ENCODE measurements at regions not wholly inside any gene's neighbourhood (a gene's known extent, or its start where the extent isn't known, plus 50 kb on each side); places are given as distances from the start of the nearest gene placed in this dataset.

DNA sequence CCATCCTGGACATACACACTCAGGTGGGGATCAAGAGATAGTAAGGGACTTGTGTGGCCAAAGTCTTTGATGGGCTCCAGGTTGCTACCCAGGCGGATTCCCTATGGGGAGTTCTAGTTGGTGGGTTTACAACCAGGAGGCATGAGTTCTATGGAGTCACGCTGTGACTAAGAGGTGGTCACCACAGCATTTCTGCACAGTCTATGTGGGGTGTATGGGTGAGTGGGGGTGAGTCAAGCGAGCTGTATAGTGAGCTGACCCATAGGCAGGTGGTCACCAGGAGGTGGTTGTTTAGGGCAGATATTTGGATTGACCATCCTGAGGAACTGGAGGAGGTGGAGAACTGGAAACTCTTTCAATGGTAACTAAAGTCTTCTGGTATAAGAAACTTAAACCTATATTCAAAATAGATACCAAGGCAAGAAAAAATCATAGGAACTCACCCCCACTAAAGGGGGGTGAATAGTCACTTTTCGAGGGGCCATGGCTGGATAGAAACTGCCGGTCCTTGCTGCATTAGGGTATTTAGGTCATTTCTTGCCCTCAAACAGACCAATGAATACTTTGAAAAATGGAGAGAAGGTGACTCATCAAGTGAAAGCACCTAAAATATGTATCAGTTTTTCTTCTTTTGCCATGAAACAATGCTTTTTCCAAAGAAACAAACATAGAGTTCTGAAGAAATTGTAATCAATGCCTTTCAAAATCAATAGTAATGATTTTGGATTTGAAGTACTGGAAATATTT, 84.3 kb upstream of the NRN1 start:
- TF ChIP-seq, protein P1, sequence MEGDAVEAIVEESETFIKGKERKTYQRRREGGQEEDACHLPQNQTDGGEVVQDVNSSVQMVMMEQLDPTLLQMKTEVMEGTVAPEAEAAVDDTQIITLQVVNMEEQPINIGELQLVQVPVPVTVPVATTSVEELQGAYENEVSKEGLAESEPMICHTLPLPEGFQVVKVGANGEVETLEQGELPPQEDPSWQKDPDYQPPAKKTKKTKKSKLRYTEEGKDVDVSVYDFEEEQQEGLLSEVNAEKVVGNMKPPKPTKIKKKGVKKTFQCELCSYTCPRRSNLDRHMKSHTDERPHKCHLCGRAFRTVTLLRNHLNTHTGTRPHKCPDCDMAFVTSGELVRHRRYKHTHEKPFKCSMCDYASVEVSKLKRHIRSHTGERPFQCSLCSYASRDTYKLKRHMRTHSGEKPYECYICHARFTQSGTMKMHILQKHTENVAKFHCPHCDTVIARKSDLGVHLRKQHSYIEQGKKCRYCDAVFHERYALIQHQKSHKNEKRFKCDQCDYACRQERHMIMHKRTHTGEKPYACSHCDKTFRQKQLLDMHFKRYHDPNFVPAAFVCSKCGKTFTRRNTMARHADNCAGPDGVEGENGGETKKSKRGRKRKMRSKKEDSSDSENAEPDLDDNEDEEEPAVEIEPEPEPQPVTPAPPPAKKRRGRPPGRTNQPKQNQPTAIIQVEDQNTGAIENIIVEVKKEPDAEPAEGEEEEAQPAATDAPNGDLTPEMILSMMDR (IDR thresholded peaks at IDR 0.05): no peak
- TF ChIP-seq POLR2A (IDR thresholded peaks at IDR 0.05): no peak
